Gastrocnemius medialis (tissue), 4 donors: ENCODE measurements at regions not wholly inside any gene's neighbourhood (a gene's known extent, or its start where the extent isn't known, plus 50 kb on each side); places are given as distances from the start of the nearest gene placed in this dataset.

Experiments used
- CTCF ChIP-seq, 5 experiments: fragments of 450-650 bp in 3 of 5; fragments of 200-600 bp in 2 of 5; sonication (generic) in 2 of 5; IDR thresholded peaks in 4 of 5; conservative IDR thresholded peaks in 1 of 5; 1 replicate in 4 of 5; 2 replicates in 1 of 5; pipeline ENCODE4 v1.5.1; 2016 to 2019; ENCODE audit warnings: antibody characterized with exemption in 5 of 5, mild to moderate bottlenecking in 3 of 5, moderate library complexity in 3 of 5
- POLR2A ChIP-seq, 2 donors: fragments of 450-650 bp; IDR thresholded peaks; one replicate each; pipeline ENCODE4 v1.6.1; 2017; ENCODE audit warnings: antibody characterized with exemption in 2 of 2, mild to moderate bottlenecking in 2 of 2, moderate library complexity in 2 of 2

GRCh38 chr13:73307481-73307880, 248.7 kb downstream of the KLF5 start:
- TF ChIP-seq CTCF (IDR thresholded peaks at IDR 0.05 in 4 of 5, conservative IDR thresholded peaks at IDR 0.05 in 1 of 5) (no peak), POLR2A (IDR thresholded peaks at IDR 0.05) (no peak)
